ENCODE measurements at regions not wholly inside any gene's neighbourhood (a gene's known extent, or its start where the extent isn't known, plus 50 kb on each side); places are given as distances from the start of the nearest gene placed in this dataset.

GRCh38 chr2:157159221-157159934 is 98.1 kb upstream of the GALNT5 start:
- no peak for TF ChIP-seq CTCF (conservative IDR thresholded peaks at IDR 0.05 in 1 of 2, IDR thresholded peaks at IDR 0.05 in 1 of 2; ENCODE audit: low read depth in 1 of 2, low read length in 2 of 2)
- TF ChIP-seq EZH2 (IDR thresholded peaks at IDR 0.05; ENCODE audit: low read length, missing control alignments): no peak

Data from fibroblast of lung (primary cell).